ENCODE measurements at regions not wholly inside any gene's neighbourhood (a gene's known extent, or its start where the extent isn't known, plus 50 kb on each side); places are given as distances from the start of the nearest gene placed in this dataset.

DNA sequence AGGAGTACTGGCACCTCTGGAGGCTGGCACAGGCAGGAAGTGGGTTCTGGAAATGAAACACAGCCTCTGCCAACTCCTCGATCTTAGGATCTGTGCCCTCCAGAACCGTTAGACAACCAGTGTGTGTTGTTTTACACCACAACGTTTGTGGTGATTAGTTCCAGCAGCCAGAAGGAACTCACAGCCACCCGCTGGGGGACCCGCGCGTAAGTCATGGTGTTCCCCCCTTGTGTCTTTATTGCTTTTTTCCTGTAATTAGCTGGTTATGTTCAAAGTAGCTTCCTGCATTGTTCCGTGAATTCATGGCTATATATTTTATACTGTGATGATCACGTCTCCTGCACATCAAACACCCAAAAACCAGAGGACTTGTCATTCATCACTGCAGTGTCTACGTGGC is 117.4 kb downstream of the RNASET2 start:
- H3K23me2 ChIP-seq (ENCODE audit: insufficient read length, low read depth, low read length, poor library complexity, severe bottlenecking): peaks cover 2% of the 10 kb centered on the region
- no peak overlapping the region for H3K23ac ChIP-seq (ENCODE audit: insufficient read length, low read depth, low read length)
- H2BK15ac ChIP-seq (ENCODE audit: low read depth, low read length): no peak overlapping the region
- Mint-ChIP-seq H3K4me3 (no peak overlapping the region), H3K27me3 (ENCODE audit: low read depth) (no peaks in the 10 kb centered on the region; the same call in 1 of the 2 replicates), H3K9me3 (no peaks in the 10 kb centered on the region), H3K36me3 (ENCODE audit: insufficient read depth in 1 of 3, low read depth in 3 of 3) (no peaks in the 10 kb centered on the region; a peak in 1 of 7 replicates), H3K27ac (no peak overlapping the region; a peak in 1 of 7 replicates), H3K4me1 (peaks cover 2 to 3% of the 10 kb centered on the region in 2 experiments; a peak in 1 of 4 replicates)
- no peak overlapping the region for H2BK12ac ChIP-seq (ENCODE audit: insufficient read length, low read depth, low read length)
- H3K27ac ChIP-seq (ENCODE audit: insufficient read length, low read depth, low read length): no peak overlapping the region
- H3K4me2 ChIP-seq (ENCODE audit: insufficient read depth, insufficient read length, low read length): no peak overlapping the region
- no peak overlapping the region for H2AFZ ChIP-seq (ENCODE audit: low read length)
- no peaks in the 10 kb centered on the region for H3K27me3 ChIP-seq (ENCODE audit: insufficient read depth, low read length)
- WGBS (ENCODE audit: extremely low coverage, insufficient read length, low lambda C conversion rate): no CpG with 5 or more reads among the region's 10 CpGs
- H2BK120ac ChIP-seq (ENCODE audit: low read depth, low read length, poor library complexity, severe bottlenecking): no peak overlapping the region
- H3K4ac ChIP-seq (ENCODE audit: low read depth, low read length): no peak overlapping the region
- no peaks in the 10 kb centered on the region for H3K4me1 ChIP-seq (ENCODE audit: insufficient read depth, low read length)
- no peak overlapping the region for H3K56ac ChIP-seq (ENCODE audit: insufficient read length, low read depth, low read length)
- TF ChIP-seq, protein P1, sequence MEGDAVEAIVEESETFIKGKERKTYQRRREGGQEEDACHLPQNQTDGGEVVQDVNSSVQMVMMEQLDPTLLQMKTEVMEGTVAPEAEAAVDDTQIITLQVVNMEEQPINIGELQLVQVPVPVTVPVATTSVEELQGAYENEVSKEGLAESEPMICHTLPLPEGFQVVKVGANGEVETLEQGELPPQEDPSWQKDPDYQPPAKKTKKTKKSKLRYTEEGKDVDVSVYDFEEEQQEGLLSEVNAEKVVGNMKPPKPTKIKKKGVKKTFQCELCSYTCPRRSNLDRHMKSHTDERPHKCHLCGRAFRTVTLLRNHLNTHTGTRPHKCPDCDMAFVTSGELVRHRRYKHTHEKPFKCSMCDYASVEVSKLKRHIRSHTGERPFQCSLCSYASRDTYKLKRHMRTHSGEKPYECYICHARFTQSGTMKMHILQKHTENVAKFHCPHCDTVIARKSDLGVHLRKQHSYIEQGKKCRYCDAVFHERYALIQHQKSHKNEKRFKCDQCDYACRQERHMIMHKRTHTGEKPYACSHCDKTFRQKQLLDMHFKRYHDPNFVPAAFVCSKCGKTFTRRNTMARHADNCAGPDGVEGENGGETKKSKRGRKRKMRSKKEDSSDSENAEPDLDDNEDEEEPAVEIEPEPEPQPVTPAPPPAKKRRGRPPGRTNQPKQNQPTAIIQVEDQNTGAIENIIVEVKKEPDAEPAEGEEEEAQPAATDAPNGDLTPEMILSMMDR (conservative IDR thresholded peaks at IDR 0.05): no peak
- no peak overlapping the region for H2AK5ac ChIP-seq (ENCODE audit: insufficient read length, low read length)
- no peak overlapping the region for H2BK20ac ChIP-seq (ENCODE audit: low read depth, low read length, poor library complexity, severe bottlenecking)
- H3K18ac ChIP-seq (ENCODE audit: insufficient read length, low read depth, low read length): no peak overlapping the region
- no peak overlapping the region for H2BK5ac ChIP-seq (ENCODE audit: insufficient read length, low read length)
- H4K5ac ChIP-seq (ENCODE audit: insufficient read length, low read depth, low read length): no peak overlapping the region
- DNase-seq: no peak
- H4K20me1 ChIP-seq (ENCODE audit: control insufficient read depth, insufficient read depth, insufficient read length): no peaks in the 10 kb centered on the region
- no peak overlapping the region for H3T11ph ChIP-seq (ENCODE audit: low read length)
- no peak overlapping the region for H4K8ac ChIP-seq (replicated peaks; ENCODE audit: insufficient read length, low read depth, low read length)
- no peaks in the 10 kb centered on the region for H3K9me3 ChIP-seq (ENCODE audit: control insufficient read depth, low read depth, low read length)
- no peak overlapping the region for H3K9ac ChIP-seq (ENCODE audit: extremely low read depth, insufficient read length, low read length)
- H3K79me1 ChIP-seq (ENCODE audit: insufficient read depth, low read depth, low read length, poor library complexity, severe bottlenecking): no peaks in the 10 kb centered on the region
- H4K91ac ChIP-seq (ENCODE audit: insufficient read length, low read depth, low read length): no peak overlapping the region
- H3K79me2 ChIP-seq (ENCODE audit: insufficient read depth, low read length): no peaks in the 10 kb centered on the region
- H3K14ac ChIP-seq (ENCODE audit: insufficient read depth, low read length): no peak overlapping the region

Measured in H9 (cell line).